CD4-positive, CD25-positive, alpha-beta regulatory T cell (primary cell): ENCODE measurements at regions not wholly inside any gene's neighbourhood (a gene's known extent, or its start where the extent isn't known, plus 50 kb on each side); places are given as distances from the start of the nearest gene placed in this dataset.

Experiments used
- ATAC-seq, 2 donors: fragments of 150-1000 bp; cut with Tn5 transposase; one replicate each; pipeline ENCODE4 v1.10.0; 2021; ENCODE audit warnings: low read depth in 2 of 2, moderate number of reproducible peaks in 2 of 2, moderate library complexity in 1 of 2
- DNase-seq, 3 donors: peaks; one replicate each; pipeline versions ENCODE4 v3.0.0 to v3.0.0-alpha.2; 2012 to 2022; ENCODE audit warnings: mixed read lengths in 1 of 3
- H3K27ac ChIP-seq: one replicate; pipeline ENCODE4 v1.7.0; 2013; ENCODE audit warnings: mild to moderate bottlenecking, low read length; ENCODE audit not compliant: insufficient read depth, poor library complexity, severe bottlenecking
- H3K27me3 ChIP-seq: one replicate; pipeline ENCODE4 v1.7.0; 2013; ENCODE audit warnings: low read length; ENCODE audit not compliant: control insufficient read depth, insufficient read depth
- H3K36me3 ChIP-seq: one replicate; pipeline ENCODE4 v1.7.0; 2013; ENCODE audit warnings: mild to moderate bottlenecking, low read length, moderate library complexity; ENCODE audit not compliant: control insufficient read depth, insufficient read depth
- H3K4me1 ChIP-seq: 2 replicates; pipeline ENCODE4 v1.7.0; 2013; ENCODE audit warnings: mild to moderate bottlenecking, low read length; ENCODE audit not compliant: insufficient read depth, control insufficient read depth, poor library complexity, severe bottlenecking
- H3K4me3 ChIP-seq: one replicate; pipeline ENCODE4 v1.7.0; 2013; ENCODE audit warnings: low read depth, mild to moderate bottlenecking, low read length, moderate library complexity
- H3K9me3 ChIP-seq, 2 experiments: 1 replicate in 1 of 2; 2 replicates in 1 of 2; pipeline ENCODE4 v1.7.0; 2013; ENCODE audit warnings: low read length in 2 of 2, mild to moderate bottlenecking in 1 of 2, moderate library complexity in 1 of 2; ENCODE audit not compliant: control insufficient read depth in 2 of 2
- H3K27ac Mint-ChIP-seq, 3 donors: one replicate each; pipeline ENCODE4 v1.8.0; 2020 to 2022; ENCODE audit warnings: mild to moderate bottlenecking in 3 of 3, mixed read lengths in 3 of 3, moderate library complexity in 2 of 3
- H3K27me3 Mint-ChIP-seq: one replicate; pipeline ENCODE4 v1.8.0; 2022; ENCODE audit warnings: mild to moderate bottlenecking, mixed read lengths
- H3K36me3 Mint-ChIP-seq: one replicate; pipeline ENCODE4 v1.8.0; 2020; ENCODE audit warnings: mixed read lengths
- H3K4me1 Mint-ChIP-seq, 4 donors: one replicate each; pipeline ENCODE4 v1.8.0; 2020 to 2022; ENCODE audit warnings: mixed read lengths in 4 of 4, mild to moderate bottlenecking in 1 of 4
- H3K4me3 Mint-ChIP-seq, 4 donors: one replicate each; pipeline ENCODE4 v1.8.0; 2020 to 2022; ENCODE audit warnings: mild to moderate bottlenecking in 4 of 4, mixed read lengths in 4 of 4, moderate library complexity in 3 of 4
- H3K9me3 Mint-ChIP-seq, 7 donors: one replicate each; pipeline ENCODE4 v1.8.0; 2020 to 2022; ENCODE audit warnings: mixed read lengths in 7 of 7, mild to moderate bottlenecking in 3 of 7, moderate library complexity in 2 of 7

- no peak overlapping the region for H3K4me3 ChIP-seq
- H3K4me1 Mint-ChIP-seq, result no peaks in the 10 kb centered on the region
- DNase-seq (no peak), ATAC-seq (no peak)
- no peaks in the 10 kb centered on the region for H3K27me3 ChIP-seq
- H3K9me3 Mint-ChIP-seq, result peaks cover 0 to 55% (median 8%) of the 10 kb centered on the region in 7 donors
- no peaks in the 10 kb centered on the region for H3K36me3 Mint-ChIP-seq
- H3K4me3 Mint-ChIP-seq, result no peak overlapping the region
- peaks cover 0 to 3% of the 10 kb centered on the region in 2 experiments for H3K9me3 ChIP-seq
- H3K27ac Mint-ChIP-seq, result no peak overlapping the region
- no peaks in the 10 kb centered on the region for H3K4me1 ChIP-seq
- H3K36me3 ChIP-seq, result no peaks in the 10 kb centered on the region
- no peaks in the 10 kb centered on the region for H3K27me3 Mint-ChIP-seq
- no peak overlapping the region for H3K27ac ChIP-seq
Measured at GRCh38 chr11:23997356-23997755, 499.5 kb upstream of the LUZP2 start.

GRCh38 chr11:24005202-24005876 is 491.5 kb upstream of the LUZP2 start:
- H3K27me3 Mint-ChIP-seq, result no peaks in the 10 kb centered on the region
- no peak overlapping the region for H3K27ac Mint-ChIP-seq
- no peaks in the 10 kb centered on the region for H3K27me3 ChIP-seq

DNA sequence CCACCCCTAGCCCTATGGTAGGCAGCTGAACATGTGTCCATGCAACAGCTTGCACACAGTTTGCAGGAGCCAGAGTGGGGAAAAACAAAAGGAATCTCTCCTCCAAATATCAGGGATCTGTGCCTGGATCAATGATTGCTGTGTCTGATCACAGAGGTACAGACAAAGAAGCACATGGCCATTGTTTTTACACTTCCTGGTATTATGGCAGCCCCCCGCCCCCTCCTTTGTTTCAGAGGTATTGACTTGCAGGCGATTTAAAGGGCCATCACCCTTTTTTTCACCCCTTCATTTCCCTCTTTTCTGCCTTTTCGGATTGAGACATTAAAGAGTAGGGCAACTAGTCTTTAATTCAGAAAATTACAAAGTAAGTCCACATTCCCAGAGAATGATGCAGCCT is 453.0 kb upstream of the LUZP2 start:
- ATAC-seq (no peak), DNase-seq (no peak)
- no peaks in the 10 kb centered on the region for H3K27me3 Mint-ChIP-seq
- no peaks in the 10 kb centered on the region for H3K27me3 ChIP-seq
- no peak overlapping the region for H3K4me3 ChIP-seq
- no peak overlapping the region for H3K27ac ChIP-seq
- no peaks in the 10 kb centered on the region for H3K4me1 ChIP-seq
- peaks cover 0 to 6% of the 10 kb centered on the region in 2 experiments for H3K9me3 ChIP-seq
- no peak overlapping the region for H3K4me3 Mint-ChIP-seq
- H3K36me3 Mint-ChIP-seq, result no peaks in the 10 kb centered on the region
- H3K36me3 ChIP-seq, result no peaks in the 10 kb centered on the region
- no peaks in the 10 kb centered on the region for H3K4me1 Mint-ChIP-seq
- H3K27ac Mint-ChIP-seq, result no peak overlapping the region
- peaks cover 6 to 31% (median 10%) of the 10 kb centered on the region in 7 donors for H3K9me3 Mint-ChIP-seq

More at GRCh38 chr11:24005202-24005876, 491.5 kb upstream of the LUZP2 start:
- Histone ChIP-seq H3K27ac (no peak overlapping the region), H3K4me3 (no peak overlapping the region), H3K4me1 (no peaks in the 10 kb centered on the region), H3K36me3 (no peaks in the 10 kb centered on the region), H3K9me3 (peaks cover 0 to 4% of the 10 kb centered on the region in 2 experiments)
- Mint-ChIP-seq H3K36me3 (no peaks in the 10 kb centered on the region), H3K9me3 (peaks cover 1 to 38% (median 10%) of the 10 kb centered on the region in 7 donors), H3K4me3 (no peak overlapping the region), H3K4me1 (no peaks in the 10 kb centered on the region)
- DNase-seq, result no peak
- no peak for ATAC-seq

DNA sequence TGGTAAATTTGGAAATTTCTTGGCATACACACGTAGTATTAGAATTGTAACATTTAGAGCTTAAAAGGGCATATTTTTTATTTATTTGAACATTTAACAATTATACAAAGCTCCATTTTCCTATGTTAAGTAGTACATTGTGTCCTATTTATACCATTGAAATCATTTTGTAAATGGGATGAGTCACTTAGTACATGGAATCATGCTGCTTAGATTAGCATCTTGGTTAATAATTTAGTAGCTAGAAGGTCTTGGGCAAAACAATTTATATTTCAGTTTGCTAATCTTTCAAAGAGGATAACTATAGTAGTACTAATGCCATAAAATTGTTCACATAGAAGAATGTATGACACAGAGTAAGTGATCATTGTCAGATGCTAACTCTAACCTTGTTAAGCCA is 450.1 kb upstream of the LUZP2 start:
- Mint-ChIP-seq H3K36me3 (no peaks in the 10 kb centered on the region), H3K27ac (no peak overlapping the region), H3K9me3 (peaks cover 4 to 35% (median 13%) of the 10 kb centered on the region in 7 donors), H3K4me1 (no peaks in the 10 kb centered on the region), H3K4me3 (no peak overlapping the region), H3K27me3 (no peaks in the 10 kb centered on the region)
- Histone ChIP-seq H3K4me1 (no peaks in the 10 kb centered on the region), H3K4me3 (no peak overlapping the region), H3K36me3 (no peaks in the 10 kb centered on the region), H3K27ac (no peak overlapping the region), H3K27me3 (no peaks in the 10 kb centered on the region), H3K9me3 (peaks cover 0 to 6% of the 10 kb centered on the region in 2 experiments)
- DNase-seq, result no peak
- ATAC-seq, result no peak

- Histone ChIP-seq H3K4me3 (no peak overlapping the region), H3K9me3 (peaks cover 4 to 6% of the 10 kb centered on the region in 2 experiments), H3K36me3 (no peaks in the 10 kb centered on the region), H3K27ac (no peak overlapping the region), H3K27me3 (no peaks in the 10 kb centered on the region), H3K4me1 (no peaks in the 10 kb centered on the region)
- ATAC-seq, result no peak
- Mint-ChIP-seq H3K27ac (no peak overlapping the region), H3K36me3 (no peaks in the 10 kb centered on the region), H3K4me1 (no peaks in the 10 kb centered on the region), H3K27me3 (no peaks in the 10 kb centered on the region), H3K9me3 (peaks cover 0 to 16% (median 5%) of the 10 kb centered on the region in 7 donors), H3K4me3 (no peak overlapping the region)
- no peak for DNase-seq
Measured at GRCh38 chr11:24056051-24056450, 440.8 kb upstream of the LUZP2 start.

GRCh38 chr11:24060125-24060524 is 436.7 kb upstream of the LUZP2 start:
- Histone ChIP-seq H3K4me3 (no peak overlapping the region), H3K36me3 (no peaks in the 10 kb centered on the region), H3K27ac (no peak overlapping the region), H3K4me1 (no peaks in the 10 kb centered on the region), H3K9me3 (peaks cover 3 to 4% of the 10 kb centered on the region in 2 experiments), H3K27me3 (no peaks in the 10 kb centered on the region)
- no peaks in the 10 kb centered on the region for H3K4me1 Mint-ChIP-seq
- ATAC-seq (no peak), DNase-seq (no peak)
- no peaks in the 10 kb centered on the region for H3K27me3 Mint-ChIP-seq
- H3K36me3 Mint-ChIP-seq, result no peaks in the 10 kb centered on the region
- H3K27ac Mint-ChIP-seq, result no peak overlapping the region
- H3K4me3 Mint-ChIP-seq, result no peak overlapping the region
- H3K9me3 Mint-ChIP-seq, result peaks cover 0 to 19% (median 6%) of the 10 kb centered on the region in 7 donors

DNA sequence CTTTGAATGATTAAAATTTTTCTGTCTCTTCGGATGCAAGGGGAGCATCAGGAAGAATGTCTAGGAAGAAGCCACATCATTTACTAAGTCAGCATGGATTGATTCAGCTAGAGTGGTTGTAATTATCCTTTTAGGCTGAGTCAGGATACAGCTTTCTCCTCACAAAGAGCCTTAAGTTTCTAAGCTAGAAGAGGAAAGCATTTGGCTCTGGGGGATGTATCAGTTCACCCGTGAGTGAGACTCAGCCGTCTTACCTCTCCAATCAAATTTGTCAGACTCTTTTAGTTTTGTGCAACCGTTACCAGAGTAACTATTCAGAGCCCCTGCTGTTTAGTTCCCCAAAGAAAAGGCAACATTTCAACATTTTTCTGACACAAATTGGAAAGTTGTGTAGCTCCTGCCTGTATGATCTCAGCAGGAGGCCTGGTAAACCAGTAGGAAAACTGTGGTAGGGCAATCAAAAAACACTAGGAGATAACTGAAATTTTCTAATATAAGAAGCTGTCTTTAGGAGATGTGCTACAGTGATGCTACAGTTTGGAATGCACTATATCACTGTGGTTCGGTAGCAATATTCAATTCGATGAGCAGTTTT is 432.4 kb upstream of the LUZP2 start:
- Histone ChIP-seq H3K4me1 (no peaks in the 10 kb centered on the region), H3K9me3 (peaks cover 0 to 9% of the 10 kb centered on the region in 2 experiments), H3K4me3 (no peak overlapping the region), H3K36me3 (no peaks in the 10 kb centered on the region), H3K27me3 (no peaks in the 10 kb centered on the region), H3K27ac (no peak overlapping the region)
- Mint-ChIP-seq H3K36me3 (no peaks in the 10 kb centered on the region), H3K4me1 (no peaks in the 10 kb centered on the region), H3K9me3 (peaks cover 0 to 14% (median 2%) of the 10 kb centered on the region in 7 donors), H3K4me3 (no peak overlapping the region), H3K27ac (no peak overlapping the region), H3K27me3 (no peaks in the 10 kb centered on the region)
- DNase-seq (no peak), ATAC-seq (no peak)

GRCh38 chr11:24068197-24068596 is 428.7 kb upstream of the LUZP2 start:
- no peaks in the 10 kb centered on the region for H3K4me1 ChIP-seq
- H3K36me3 ChIP-seq, result no peaks in the 10 kb centered on the region
- H3K27me3 ChIP-seq, result no peaks in the 10 kb centered on the region
- H3K27ac ChIP-seq, result no peak overlapping the region
- H3K27ac Mint-ChIP-seq, result no peak overlapping the region
- H3K36me3 Mint-ChIP-seq, result no peaks in the 10 kb centered on the region
- H3K4me3 Mint-ChIP-seq, result no peak overlapping the region
- H3K4me1 Mint-ChIP-seq, result no peaks in the 10 kb centered on the region
- H3K27me3 Mint-ChIP-seq, result no peaks in the 10 kb centered on the region
- DNase-seq (no peak), ATAC-seq (no peak)
- H3K9me3 Mint-ChIP-seq, result peaks cover 0 to 18% (median 3%) of the 10 kb centered on the region in 7 donors
- no peak overlapping the region for H3K4me3 ChIP-seq
- peaks cover 0 to 9% of the 10 kb centered on the region in 2 experiments for H3K9me3 ChIP-seq
